Forelimb muscle (tissue), 1 donor: ENCODE measurements at regions not wholly inside any gene's neighbourhood (a gene's known extent, or its start where the extent isn't known, plus 50 kb on each side); places are given as distances from the start of the nearest gene placed in this dataset.

Experiments
- DNase-seq: peaks from one replicate; pipeline ENCODE4 v3.0.0-alpha.2; 2013; ENCODE audit warnings: low read depth

- no peak for DNase-seq
Measured at GRCh38 chr13:109599901-109600657, 186.3 kb downstream of the IRS2 start.

GRCh38 chr13:109595471-109595870 lies 190.9 kb downstream of the IRS2 start:
- DNase-seq = no peak

- DNase-seq = no peak
Measured at GRCh38 chr13:109593230-109593629, 193.2 kb downstream of the IRS2 start.

- no peak for DNase-seq
Measured at GRCh38 chr13:109592770-109593169, 193.6 kb downstream of the IRS2 start.

GRCh38 chr13:109587689-109588088 lies 198.7 kb downstream of the IRS2 start:
- no peak for DNase-seq

- DNase-seq = no peak
Measured at GRCh38 chr13:109586509-109587346, 199.7 kb downstream of the IRS2 start.

- no peak for DNase-seq
Measured at GRCh38 chr13:109584844-109585361, 201.5 kb downstream of the IRS2 start.

GRCh38 chr13:109577191-109577700 lies 209.1 kb downstream of the IRS2 start:
- no peak for DNase-seq

GRCh38 chr13:109576331-109576813 lies 210.0 kb downstream of the IRS2 start:
- no peak for DNase-seq

GRCh38 chr13:109575821-109576220 lies 210.6 kb downstream of the IRS2 start:
- no peak for DNase-seq

- DNase-seq = no peak
Measured at GRCh38 chr13:109572389-109572788, 214.0 kb downstream of the IRS2 start.

GRCh38 chr13:109569958-109570711 lies 216.2 kb downstream of the IRS2 start:
- no peak for DNase-seq

GRCh38 chr13:109568339-109568818 lies 218.0 kb downstream of the IRS2 start:
- DNase-seq = no peak

- no peak for DNase-seq
Measured at GRCh38 chr13:109567315-109567714, 219.1 kb downstream of the IRS2 start.

GRCh38 chr13:109565877-109566276 lies 220.5 kb downstream of the IRS2 start:
- no peak for DNase-seq

- no peak for DNase-seq
Measured at GRCh38 chr13:109548374-109548773, 238.0 kb downstream of the IRS2 start.

- no peak for DNase-seq
Measured at GRCh38 chr13:109547942-109548341, 238.4 kb downstream of the IRS2 start.

GRCh38 chr13:109545931-109546330 lies 240.5 kb downstream of the IRS2 start:
- DNase-seq = no peak

- no peak for DNase-seq
Measured at GRCh38 chr13:109541081-109541480, 245.3 kb downstream of the IRS2 start.

GRCh38 chr13:109537584-109537983 lies 248.8 kb downstream of the IRS2 start:
- no peak for DNase-seq

- DNase-seq = no peak
Measured at GRCh38 chr13:109533350-109533749, 253.0 kb downstream of the IRS2 start.
